ENCODE measurements at regions not wholly inside any gene's neighbourhood (a gene's known extent, or its start where the extent isn't known, plus 50 kb on each side); places are given as distances from the start of the nearest gene placed in this dataset.

- H3K4me1 ChIP-seq (ENCODE audit: control insufficient read depth in 1 of 2, insufficient read depth in 2 of 2, low read length in 2 of 2), result no peaks in the 10 kb centered on the region
- no peaks in the 10 kb centered on the region for H3K36me3 ChIP-seq (ENCODE audit: control insufficient read depth in 1 of 2, insufficient read depth in 2 of 2, low read length in 2 of 2)
- POLR2A ChIA-PET, result no interaction called here
- TF ChIP-seq SP1 (IDR thresholded peaks at IDR 0.05; ENCODE audit: low read depth) (no peak), FOSL1 (IDR thresholded peaks at IDR 0.05; ENCODE audit: low read depth) (no peak), REST (IDR thresholded peaks at IDR 0.05; ENCODE audit: low read depth) (no peak), EGR1 (IDR thresholded peaks at IDR 0.05; ENCODE audit: low read depth) (no peak), YY1 (IDR thresholded peaks at IDR 0.05; ENCODE audit: extremely low read depth, insufficient replicate concordance, low read depth, low read length) (no peak), POLR2A (IDR thresholded peaks at IDR 0.05; ENCODE audit: borderline replicate concordance, extremely low read depth, insufficient read depth, insufficient read length) (no peak), EZH2 (IDR thresholded peaks at IDR 0.05) (no peak), POLR2AphosphoS5 (IDR thresholded peaks at IDR 0.05; ENCODE audit: low read depth, low read length) (no peak), TCF7L2 (IDR thresholded peaks at IDR 0.05; ENCODE audit: borderline replicate concordance, extremely low read depth, insufficient read depth, insufficient read length) (no peak), SIN3A (IDR thresholded peaks at IDR 0.05; ENCODE audit: low read depth) (no peak)
- CTCF ChIA-PET, result no interaction called here
- no peak overlapping the region for H3K27ac ChIP-seq (ENCODE audit: low read depth, low read length)
- no TSS peak for BruUV-seq (replicated peaks)
- no peak for DNase-seq (ENCODE audit: low read depth, low spot score)
- no peaks in the 10 kb centered on the region for H3K9me2 ChIP-seq (ENCODE audit: insufficient read depth)
- RAD21 ChIA-PET (ENCODE audit: low non-redundant PET in 1 of 2, low total read pairs in 2 of 2, uncharacterized antibody in 2 of 2, unreplicated experiment in 2 of 2), result no interaction called here
- ATAC-seq, result no peak
- H3K27me3 ChIP-seq (ENCODE audit: insufficient read depth, low read length), result no peaks in the 10 kb centered on the region
- H3K79me2 ChIP-seq (ENCODE audit: insufficient read depth, low read length), result no peaks in the 10 kb centered on the region
- H3K9ac ChIP-seq (ENCODE audit: low read length), result no peak overlapping the region
- peaks cover 3 to 23% of the 10 kb centered on the region in 2 experiments; a peak in 2 of 4 replicates for H3K9me3 ChIP-seq (ENCODE audit: control insufficient read depth in 1 of 2, insufficient read depth in 1 of 2, low read depth in 1 of 2, low read length in 2 of 2)
- H2AFZ ChIP-seq (ENCODE audit: low read depth, low read length, poor library complexity, severe bottlenecking), result no peak overlapping the region
- H3K4me3 ChIP-seq (replicated peaks in 1 of 2; ENCODE audit: low read depth in 1 of 2, low read length in 2 of 2), result no peak overlapping the region
- intact Hi-C loops (cut with micrococcal nuclease), result no loop called here
- no peaks in the 10 kb centered on the region for H4K20me1 ChIP-seq (ENCODE audit: insufficient read depth)
- no peak overlapping the region for H3K4me2 ChIP-seq (ENCODE audit: low read length)
Observed at GRCh38 chr5:3155046-3155445, 403.6 kb upstream of the IRX2 start.
